Germinal center (tissue), 1 donor: ENCODE measurements at regions not wholly inside any gene's neighbourhood (a gene's known extent, or its start where the extent isn't known, plus 50 kb on each side); places are given as distances from the start of the nearest gene placed in this dataset.
"Not testable (repeated sequence)": the region's sequence is repeated elsewhere in the genome, so short reads cannot be mapped to it uniquely, and the experiment has no call there.

Experiments
- DNase-seq: peaks from one replicate; pipeline ENCODE4 v3.0.0; 2012; ENCODE audit warnings: mixed read lengths, low spot score

DNA sequence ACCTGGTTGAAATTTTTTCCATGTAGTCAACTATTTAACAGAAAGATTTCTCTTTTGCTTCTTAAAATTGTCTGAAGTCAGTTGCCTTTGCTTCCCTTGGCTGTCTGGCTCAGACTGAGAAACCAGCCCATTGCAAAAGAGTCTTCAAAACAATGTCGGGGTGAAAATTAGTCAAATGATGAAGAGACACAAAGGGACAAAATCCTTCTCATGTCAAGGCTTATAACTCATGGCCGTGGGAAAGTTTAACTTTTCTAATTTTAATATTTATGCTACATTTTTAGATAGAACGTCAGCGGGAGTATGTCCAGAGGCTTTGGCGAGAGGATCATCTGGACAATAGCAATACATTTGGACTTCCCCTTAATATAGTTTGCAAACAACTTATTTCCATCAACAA lies 127.2 kb downstream of the CD164 start:
- DNase-seq, result no peak

DNA sequence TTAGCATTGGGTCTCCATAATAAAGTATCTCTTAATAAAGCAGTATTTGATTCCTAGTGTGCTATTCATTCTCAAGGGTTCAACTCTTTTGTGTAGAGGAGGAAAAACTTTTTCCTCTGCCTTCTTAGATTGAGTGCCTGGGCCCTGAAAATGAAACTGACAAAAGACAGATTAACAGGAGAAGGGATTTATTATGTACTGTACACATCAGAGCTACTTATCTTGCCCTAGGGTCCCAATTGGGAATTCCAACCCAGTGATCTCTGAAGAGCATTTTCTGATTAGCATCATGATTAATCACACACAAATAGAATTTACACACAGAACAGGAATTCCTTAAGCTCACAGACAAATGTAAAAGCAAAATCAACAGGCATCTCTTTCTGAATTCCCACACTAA lies 128.9 kb downstream of the CD164 start:
- no peak for DNase-seq

DNA sequence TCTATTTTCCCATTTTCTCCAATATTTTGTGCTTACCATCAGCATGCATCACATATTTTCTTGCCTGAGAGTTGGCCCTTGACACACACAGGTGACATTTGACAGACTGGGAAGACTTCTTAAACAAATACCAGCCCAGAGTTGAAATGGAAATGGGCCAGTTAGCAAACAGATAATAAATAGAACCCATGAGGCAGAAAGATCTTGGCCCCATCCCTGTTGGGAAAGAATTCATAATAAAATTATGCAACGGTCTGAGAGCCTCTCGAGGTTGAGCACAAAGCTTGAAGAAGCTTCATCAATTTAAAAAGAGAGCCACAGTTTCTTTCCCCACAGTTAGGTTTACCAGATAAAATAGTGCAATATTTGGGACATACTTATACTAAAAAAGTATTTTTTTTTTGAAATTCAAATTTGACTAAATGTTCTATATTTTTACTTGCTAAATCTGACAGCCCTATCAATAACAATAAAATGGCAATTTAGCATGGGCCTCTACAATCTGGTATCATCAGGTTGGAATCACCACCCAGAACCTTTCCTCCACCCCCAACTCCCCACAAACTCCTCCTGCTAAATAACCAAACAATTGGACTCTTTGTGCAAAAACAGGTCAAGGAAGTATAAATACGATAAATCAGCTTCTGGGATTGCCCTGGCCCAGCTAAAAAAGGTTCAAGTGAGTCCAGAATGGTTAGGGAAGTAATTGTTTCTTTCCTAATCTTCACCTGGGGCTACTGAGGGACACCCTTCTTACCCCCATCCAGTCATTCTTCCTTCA lies 129.8 kb downstream of the CD164 start:
- no peak for DNase-seq

DNA sequence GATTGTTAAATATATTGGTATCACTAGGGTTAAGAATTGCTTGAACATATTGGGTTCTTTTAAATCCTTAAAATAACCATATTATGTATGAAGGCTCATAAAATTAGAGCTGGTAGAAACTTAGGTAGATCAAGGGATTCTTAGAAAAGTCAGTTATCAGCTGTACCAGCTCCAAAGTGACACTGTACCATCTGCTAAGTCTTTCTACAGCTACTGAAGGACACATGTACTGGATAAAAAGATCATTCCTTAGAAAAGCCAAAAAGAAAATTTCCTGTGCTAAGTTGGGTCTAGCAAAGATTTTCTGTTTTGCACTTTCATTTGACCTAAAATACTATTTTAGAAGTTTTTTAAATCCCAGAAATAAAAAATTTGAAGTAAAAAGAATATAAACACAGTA lies 130.4 kb downstream of the CD164 start:
- no peak for DNase-seq

DNA sequence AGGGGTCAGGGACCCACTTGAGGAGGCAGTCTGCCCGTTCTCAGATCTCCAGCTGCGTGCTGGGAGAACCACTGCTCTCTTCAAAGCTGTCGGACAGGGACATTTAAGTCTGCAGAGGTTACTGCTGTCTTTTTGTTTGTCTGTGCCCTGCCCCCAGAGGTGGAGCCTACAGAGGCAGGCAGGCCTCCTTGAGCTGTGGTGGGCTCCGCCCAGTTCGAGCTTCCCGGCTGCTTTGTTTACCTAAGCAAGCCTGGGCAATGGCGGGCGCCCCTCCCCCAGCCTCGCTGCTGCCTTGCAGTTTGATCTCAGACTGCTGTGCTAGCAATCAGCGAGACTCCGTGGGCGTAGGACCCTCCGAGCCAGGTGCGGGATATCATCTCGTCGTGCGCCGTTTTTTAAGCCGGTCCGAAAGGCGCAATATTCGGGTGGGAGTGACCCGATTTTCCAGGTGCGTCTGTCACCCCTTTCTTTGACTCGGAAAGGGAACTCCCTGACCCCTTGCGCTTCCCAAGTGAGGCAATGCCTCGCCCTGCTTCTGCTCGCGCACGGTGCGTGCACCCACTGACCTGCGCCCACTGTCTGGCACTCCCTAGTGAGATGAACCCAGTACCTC lies 131.6 kb downstream of the CD164 start:
- not testable (repeated sequence) for DNase-seq

DNA sequence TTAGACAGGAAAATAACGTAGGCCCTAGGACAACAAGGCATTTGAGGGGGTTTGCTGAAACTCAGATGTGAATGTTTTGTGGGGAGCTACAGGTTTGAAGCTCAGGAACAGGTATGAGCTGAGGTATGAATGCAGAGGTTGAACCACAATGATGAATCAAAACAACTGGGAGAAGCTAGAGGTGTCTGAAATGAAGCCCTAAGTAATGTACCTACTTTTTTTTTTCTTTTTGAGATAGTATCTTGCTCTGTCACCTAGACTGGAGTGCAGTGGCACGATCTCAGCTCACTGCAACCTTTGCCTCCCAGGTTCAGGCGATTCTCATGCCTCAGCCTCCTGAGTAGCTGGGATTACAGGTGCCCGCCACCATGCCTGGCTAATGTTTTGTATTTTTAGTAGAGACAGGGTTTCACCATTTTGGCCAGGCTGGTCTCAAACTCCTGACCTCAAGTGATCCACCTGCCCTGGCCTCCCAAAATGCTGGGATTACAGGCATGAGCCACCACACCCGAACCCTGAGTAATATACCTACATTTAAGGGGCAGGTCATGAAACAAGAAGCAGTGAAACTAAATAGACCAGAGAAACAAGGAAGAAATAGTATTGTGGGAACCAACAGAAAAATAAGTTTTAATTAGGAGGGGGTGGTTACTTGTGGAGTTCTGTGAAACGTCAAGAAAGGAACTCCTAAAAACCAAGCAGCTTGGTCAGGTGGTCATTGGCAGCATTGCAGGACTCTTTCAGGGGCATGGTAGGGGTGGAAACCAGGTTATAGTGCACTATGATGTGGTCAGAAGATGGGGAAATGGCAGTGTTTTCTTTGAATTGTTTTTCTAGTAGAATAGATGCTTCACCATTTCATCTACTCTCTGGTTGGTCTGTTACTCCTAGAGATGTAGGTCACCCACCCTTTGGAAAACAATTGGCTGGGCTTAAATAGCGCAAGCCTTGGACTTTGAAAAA lies 138.1 kb downstream of the CD164 start:
- DNase-seq, result no peak

DNA sequence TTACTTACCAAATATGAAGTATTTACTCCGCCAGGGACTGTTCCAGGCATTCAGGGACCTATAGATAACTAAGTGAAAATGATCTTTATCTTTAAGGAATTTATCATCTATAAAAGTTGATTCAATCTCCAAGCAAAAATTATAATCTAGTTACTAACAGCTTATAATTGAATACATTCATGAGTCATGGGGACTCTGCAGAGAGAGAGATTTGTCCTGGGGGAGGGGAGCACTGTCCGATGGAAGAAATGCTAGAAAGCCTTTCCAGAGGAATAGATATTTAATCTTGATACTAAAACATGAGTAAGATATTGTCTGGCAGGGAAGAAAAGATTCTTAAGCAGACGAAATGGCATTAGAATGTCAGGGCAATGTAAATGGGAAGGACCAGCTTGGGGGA lies 139.3 kb downstream of the CD164 start:
- no peak for DNase-seq

DNA sequence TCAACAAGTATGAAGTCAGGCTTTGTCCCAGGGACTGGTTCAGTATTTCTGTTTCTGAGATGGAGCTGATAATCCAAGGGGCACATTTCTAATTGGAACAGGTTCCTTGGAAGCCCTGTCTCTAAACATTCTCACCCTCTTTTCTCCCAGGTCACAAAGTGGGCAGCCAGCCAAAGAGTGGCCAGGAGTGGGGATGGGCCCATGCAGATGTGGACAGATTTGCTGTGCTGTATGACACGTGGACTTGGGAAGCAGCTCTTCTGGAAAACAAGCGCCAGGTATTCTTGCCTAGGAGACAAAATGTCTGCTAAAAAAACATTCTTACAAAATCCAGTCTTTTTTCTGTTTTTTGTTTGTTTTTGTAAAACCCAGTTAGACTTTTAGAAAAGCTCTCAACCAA lies 140.2 kb downstream of the CD164 start:
- DNase-seq, result no peak

DNA sequence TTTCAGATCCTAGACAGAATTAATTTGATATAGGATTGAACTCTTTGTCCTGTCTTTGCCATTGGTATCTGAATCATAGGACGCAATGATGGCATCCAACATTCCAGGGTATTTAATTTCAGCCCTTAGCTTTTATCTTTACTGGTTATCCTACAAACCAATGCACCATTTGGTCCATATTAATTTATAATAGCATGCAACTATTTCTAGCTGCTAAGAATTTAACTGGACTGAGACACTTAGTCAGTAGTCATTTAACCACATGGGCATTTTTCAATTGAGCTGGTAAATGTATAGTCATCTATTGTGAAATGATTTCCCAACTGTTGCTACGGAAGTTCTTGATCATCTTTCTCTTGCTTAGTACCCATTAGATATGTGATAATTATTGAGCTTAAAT lies 141.1 kb downstream of the CD164 start:
- no peak for DNase-seq

DNA sequence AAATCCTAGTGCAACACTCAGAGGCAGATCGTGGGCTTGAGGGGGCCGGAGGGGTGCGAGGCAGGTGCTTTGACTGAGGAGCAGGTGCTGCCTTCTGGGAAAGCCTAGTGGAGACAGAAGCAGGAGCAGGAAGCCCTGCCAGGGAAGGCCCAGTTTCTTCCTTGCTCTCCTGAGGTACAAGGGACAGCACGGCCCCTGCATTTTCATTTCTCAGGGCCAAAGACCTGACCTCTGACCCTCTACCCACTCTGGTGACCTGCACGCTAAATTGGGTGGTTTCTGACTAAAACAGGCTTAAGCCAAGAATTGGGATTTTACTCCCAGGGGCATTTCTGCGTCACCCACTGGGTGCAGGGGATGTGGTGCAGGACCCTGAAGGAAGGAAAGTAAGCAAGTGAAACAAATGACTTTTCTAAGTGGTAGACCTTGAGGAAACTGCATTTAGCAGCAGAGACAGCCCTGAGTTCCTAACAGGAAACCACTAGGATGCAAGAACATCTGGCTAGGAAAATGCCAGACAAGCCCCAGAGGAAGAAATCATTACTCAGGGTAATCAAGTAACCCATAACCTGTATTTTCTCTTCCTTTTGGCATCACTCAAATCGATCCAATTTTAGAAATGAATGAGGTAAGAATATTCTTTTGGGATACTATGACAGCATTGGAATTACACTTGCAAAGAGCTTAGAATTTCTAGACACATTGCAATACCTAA lies 141.7 kb downstream of the CD164 start:
- no peak for DNase-seq

DNA sequence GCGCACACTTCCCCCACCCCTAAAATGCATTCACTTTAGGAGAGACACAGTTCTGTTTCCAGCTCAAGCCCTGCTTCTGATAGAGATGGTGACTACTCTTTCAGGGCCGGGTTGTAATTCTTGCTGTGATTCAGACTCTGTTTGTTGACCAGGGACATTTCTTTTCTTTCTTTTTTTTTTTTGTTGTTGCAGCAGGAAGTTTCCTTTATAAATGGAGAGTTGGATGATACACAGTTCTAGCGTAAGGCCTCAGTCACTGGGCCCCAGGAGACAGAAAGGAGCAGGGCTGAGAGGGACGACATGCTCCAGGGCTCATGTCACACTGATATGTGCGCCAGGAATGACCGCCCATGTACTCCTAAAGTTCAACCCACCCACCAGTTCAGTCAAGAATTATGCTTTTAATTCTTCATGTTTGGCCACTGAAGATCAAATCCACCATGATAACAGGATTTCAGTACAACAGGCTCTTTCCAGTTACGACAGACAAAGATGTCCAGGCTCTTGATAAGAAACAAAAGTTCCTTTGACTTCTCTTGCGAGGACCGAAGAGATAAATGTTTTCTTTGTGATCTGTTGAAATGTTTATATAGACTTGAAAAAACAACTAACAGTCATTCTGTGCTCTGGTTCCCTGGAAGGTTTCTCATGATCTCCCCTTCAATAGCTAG lies 142.5 kb downstream of the CD164 start:
- DNase-seq, result no peak

DNA sequence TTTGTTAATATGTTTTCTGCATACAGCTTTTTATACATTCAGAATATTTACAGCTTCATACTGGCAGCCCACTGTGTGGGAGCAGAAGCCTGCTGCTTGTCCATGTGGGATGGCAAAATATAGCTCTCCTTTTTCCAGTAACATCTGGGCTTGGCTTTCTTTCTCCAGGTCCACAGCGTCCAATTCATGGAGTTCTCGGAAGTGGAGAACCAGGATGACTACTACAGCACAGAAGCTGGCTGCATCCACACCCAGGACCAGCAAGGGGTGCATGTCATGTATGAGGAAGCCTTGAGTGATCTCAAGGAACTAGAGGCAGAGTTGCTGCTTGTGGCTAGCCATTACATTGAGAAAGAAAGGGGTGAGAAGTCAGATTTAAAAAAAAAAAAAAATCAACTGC lies 143.1 kb downstream of the CD164 start:
- DNase-seq, result no peak

DNA sequence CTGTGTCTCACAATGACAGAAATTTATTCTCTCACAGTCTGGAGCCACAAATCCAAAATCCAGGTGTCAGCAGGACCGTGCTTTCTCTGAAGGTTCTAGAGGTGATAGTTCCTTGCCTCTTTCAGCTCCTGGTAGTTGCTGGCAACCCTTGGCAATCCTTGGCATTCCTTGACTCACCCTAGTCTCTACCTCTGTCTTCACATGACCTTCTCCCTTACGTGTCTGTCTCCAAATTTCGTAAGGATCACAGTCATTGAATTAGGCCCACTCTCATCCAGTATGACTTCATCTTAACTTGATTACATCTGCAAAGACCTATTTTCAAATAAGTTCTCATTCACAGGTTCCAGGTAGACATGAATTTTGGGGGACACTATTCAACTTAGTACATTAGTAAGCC lies 143.1 kb downstream of the CEP57L1 start:
- no peak for DNase-seq

DNA sequence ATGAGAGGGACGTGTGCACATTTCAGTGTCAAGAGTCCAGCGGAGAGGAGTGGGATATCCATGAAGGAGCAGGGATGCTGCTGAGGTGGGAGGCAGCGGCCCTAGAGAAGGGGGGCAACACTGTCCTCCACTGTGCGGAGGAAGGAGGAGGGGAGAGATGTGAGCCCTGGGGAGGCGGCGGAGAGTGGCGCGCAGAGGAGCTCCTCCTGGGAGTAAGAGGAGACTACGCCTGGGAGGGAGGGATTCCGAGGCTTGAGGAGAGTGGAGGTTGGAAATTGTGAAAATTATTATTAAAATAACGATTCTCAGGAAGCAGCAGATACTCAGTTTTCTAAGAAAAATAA lies 142.7 kb downstream of the CEP57L1 start:
- no peak for DNase-seq

DNA sequence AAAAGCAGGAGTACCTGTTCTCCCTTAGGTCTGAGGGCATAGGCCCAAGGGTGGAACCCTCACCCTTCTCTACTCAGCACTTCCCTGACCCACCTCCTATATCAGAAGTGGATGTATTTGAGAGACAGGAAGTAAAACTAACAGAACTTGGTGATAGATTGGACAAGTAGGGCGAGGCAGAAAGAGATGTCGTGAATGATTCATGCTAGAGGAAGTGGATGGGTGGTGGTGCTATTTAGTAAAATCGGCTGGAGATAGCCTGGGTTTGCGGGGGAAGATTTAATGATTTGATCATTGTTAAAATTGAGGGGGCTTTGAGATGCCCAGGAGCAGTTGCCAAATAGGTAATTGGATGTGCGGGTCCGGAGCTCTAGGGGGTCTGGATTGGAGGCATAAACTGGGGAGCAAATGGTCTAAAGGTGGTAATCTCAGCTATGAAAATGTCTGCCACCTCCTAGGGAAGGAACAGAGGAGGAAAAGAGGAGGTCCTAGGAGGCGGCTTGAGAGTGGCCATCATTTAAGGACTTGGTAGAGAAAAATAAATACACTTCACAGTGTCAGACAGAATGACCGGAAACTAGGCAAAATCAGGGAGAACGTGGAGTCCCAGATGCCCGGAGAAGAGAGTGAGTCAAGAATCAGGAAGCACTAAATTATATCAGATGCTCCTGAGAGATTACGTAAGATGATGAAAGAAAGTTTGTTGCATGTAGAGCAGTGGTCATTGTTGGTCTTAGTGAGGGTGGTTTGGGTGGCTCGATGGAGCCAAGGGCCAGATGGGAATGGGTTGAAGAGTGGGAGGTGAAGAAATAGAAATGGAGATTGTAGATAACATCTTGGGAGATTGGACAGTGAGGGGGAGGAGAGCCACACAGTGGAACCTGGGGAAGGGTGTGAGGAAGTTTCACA lies 142.0 kb downstream of the CEP57L1 start:
- no peak for DNase-seq

DNA sequence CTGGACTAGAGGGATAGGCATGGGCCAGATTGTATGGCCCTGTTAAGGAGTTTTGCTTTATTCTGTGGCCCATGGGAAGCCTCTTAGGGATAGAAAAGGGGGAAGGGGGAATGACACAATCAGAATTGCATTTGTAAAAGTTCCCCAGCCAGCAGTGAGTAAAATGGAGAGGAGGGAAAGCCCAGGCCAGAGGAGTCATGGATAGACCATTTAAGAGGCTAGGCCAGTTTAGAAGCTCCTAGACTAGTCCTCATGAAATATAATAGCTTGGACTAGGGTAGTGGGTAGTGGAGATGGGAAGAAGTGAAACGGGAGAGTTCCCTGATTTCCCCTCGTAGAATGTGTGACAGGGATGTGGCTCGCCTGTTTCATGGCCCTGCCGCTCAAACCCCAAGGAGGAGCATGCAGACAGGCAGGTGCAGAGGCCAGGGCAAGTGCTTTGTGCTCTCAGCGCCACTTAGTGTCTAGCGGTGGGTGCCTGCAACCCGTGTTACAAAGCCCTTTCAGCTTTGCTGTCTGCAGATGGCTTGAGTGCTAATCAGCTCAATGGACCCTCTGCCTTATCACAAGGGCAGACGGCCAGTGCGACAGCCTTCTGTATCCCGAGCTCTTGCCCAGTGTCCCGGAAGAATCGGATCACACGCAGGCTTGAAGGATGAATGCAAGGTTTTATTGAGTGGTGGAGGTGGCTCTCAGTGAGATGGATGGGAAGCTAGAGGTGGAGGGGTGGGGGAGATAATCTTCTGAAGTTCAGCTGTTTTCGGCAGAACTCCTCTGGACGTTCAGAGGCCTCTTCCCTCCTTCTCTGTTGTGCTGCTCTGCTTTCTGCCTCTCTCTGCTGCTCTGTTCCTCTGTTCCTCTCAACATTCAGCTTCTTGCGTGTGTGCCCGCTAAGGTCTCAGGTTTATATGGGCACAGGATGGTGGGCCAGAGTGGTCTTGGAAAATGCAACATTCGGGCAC lies 141.1 kb downstream of the CEP57L1 start:
- no peak for DNase-seq

DNA sequence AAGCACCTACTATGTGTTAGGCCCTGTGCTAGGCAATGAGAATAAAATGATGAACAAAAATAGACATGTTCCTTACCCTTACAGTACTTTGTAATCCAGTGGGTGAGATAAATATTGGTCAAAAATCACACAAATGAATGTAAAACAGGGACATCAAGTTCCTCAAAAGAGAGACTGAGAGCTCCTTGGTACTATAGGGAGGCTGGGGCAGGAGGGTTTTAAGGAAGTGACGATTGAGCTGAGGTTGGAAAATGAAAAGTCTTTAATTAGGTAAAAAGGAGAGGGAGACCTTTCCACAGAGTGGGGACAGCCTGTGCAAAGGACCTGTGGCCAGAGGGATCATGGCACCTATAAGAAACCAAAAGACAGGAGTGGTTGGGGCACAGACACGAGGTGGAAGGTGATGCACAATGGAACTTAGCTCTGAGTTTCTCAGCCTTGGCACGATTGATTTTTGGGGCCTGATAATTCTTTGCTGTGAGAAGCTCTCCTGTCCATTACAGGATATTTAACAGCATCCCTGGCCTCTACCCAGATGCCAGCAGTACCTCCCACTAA lies 140.3 kb downstream of the CEP57L1 start:
- DNase-seq, result no peak

DNA sequence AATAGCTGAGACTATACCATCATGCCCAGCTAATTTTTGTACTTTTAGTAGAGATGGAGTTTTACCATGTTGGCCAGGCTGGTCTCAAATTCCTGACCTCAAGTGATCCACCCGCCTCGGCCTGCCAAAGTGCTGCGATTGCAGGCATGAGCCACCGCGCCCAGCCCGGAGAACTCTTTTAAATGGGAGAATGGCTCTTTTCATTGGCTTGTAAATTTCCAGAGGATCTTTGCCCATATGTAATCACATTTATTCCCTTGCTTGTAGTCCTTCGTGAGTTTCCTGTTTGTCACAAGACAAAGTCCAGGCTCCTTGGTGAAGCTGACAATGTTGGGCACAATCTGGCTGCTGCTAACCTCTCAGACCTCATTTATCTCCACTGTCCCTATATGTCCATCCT lies 135.1 kb downstream of the CEP57L1 start:
- DNase-seq, result no peak

DNA sequence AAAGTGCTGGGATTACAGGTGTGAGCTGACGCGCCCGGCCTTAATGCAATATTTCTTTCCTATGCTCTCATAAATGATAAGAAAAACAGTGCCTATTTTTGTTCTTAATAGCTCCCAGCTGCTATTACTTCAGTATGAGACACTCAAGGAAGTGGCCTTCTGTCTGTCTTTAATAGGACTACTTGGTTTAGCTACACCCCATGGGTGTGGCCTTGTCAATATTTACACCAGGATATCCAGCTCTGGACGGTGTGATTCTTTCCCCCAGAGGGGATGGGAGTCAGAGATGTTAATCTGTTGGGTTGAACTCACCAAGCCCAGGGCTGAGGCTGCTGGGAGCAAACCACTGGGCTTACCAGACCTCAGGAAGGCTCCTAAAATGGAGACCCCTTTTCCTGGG lies 134.2 kb downstream of the CEP57L1 start:
- no peak for DNase-seq
